ENCODE measurements at regions not wholly inside any gene's neighbourhood (a gene's known extent, or its start where the extent isn't known, plus 50 kb on each side); places are given as distances from the start of the nearest gene placed in this dataset.

GRCh38 chr3:3685721-3686120 lies 113.5 kb upstream of the LRRN1 start:
- no peaks in the 10 kb centered on the region for H3K79me1 ChIP-seq (ENCODE audit: low read depth, low read length)
- no peak overlapping the region for H4K5ac ChIP-seq (ENCODE audit: insufficient read length, low read depth, low read length)
- no peak overlapping the region for H2AK5ac ChIP-seq (ENCODE audit: low read depth, low read length)
- H3K56ac ChIP-seq (replicated peaks; ENCODE audit: insufficient read length, low read depth, low read length): no peak overlapping the region
- H3K4me2 ChIP-seq (ENCODE audit: insufficient read depth in 1 of 2, low read depth in 2 of 2, low read length in 2 of 2): no peak overlapping the region
- H3K23me2 ChIP-seq (ENCODE audit: low read depth, low read length): no peaks in the 10 kb centered on the region
- FAIRE-seq (no peak), DNase-seq (ENCODE audit: low read depth in 1 of 2, low spot score in 2 of 2) (no peak)
- WGBS, 2 experiments (ENCODE audit: extremely low coverage in 1 of 2, insufficient coverage in 1 of 2, insufficient read length in 1 of 2, insufficient replicate concordance in 2 of 2, low coverage in 1 of 2, low lambda C conversion rate in 2 of 2, missing lambda C conversion rate in 1 of 2): 88% methylated on average over 7 of the region's 7 CpGs; no CpG with 5 or more reads in 1 of the 2 experiments
- H3K9me3 ChIP-seq (ENCODE audit: insufficient read depth in 2 of 2, low read depth in 1 of 2, low read length in 1 of 2): 0 out of 4 replicates have a peak, but pooled peaks cover 0 to 6% of the 10 kb centered on the region in 2 experiments
- no peak overlapping the region for H3K4me3 ChIP-seq (ENCODE audit: extremely low read depth in 1 of 4, insufficient read depth in 2 of 4, low read depth in 3 of 4, low read length in 4 of 4)
- H4K91ac ChIP-seq (replicated peaks; ENCODE audit: insufficient read length, low read length): no peak overlapping the region
- H3K36me3 ChIP-seq (ENCODE audit: control insufficient read depth in 2 of 4, insufficient read depth in 4 of 4, low read length in 3 of 4): no peaks in the 10 kb centered on the region
- no peak overlapping the region for H2BK5ac ChIP-seq (ENCODE audit: low read depth, low read length)
- no peak overlapping the region for H3K4ac ChIP-seq (replicated peaks; ENCODE audit: insufficient read length, low read depth, low read length)
- H3K27ac ChIP-seq (ENCODE audit: low read depth, low read length): no peak overlapping the region
- no peaks in the 10 kb centered on the region for H3K27me3 ChIP-seq (replicated peaks in 1 of 4; ENCODE audit: control insufficient read depth in 3 of 4, extremely low read depth in 1 of 4, insufficient read depth in 3 of 4, low read length in 3 of 4)
- H3K23ac ChIP-seq (ENCODE audit: insufficient read length): no peak overlapping the region
- no peak overlapping the region for H3K18ac ChIP-seq (ENCODE audit: extremely low read depth, low read length)
- POLR2A ChIA-PET (ENCODE audit: partially characterized antibody): no interaction called here
- H2BK20ac ChIP-seq (ENCODE audit: low read length): no peak overlapping the region
- no peak overlapping the region for H2AFZ ChIP-seq (ENCODE audit: low read length)
- CTCF ChIA-PET (ENCODE audit: partially characterized antibody): no interaction called here
- no peak overlapping the region for H2BK15ac ChIP-seq (ENCODE audit: low read length)
- H3K9ac ChIP-seq (replicated peaks in 1 of 4; ENCODE audit: extremely low read depth in 1 of 4, low read depth in 3 of 4, low read length in 3 of 4): no peak overlapping the region
- H3K79me2 ChIP-seq (ENCODE audit: control insufficient read depth in 1 of 2, insufficient read depth in 2 of 2, low read length in 2 of 2): no peaks in the 10 kb centered on the region
- TF ChIP-seq PHF8 (conservative IDR thresholded peaks at IDR 0.05; ENCODE audit: low read depth, low read length) (no peak), ATF2 (IDR thresholded peaks at IDR 0.05; ENCODE audit: low read length) (no peak), JUN (IDR thresholded peaks at IDR 0.05; ENCODE audit: low read depth, low read length) (no peak), RXRA (IDR thresholded peaks at IDR 0.05; ENCODE audit: insufficient read depth, low read depth, low read length) (no peak), ZNF274 (IDR thresholded peaks at IDR 0.05; ENCODE audit: borderline replicate concordance, extremely low read depth, low read length) (no peak), SIN3A (conservative IDR thresholded peaks at IDR 0.05 in 1 of 2, IDR thresholded peaks at IDR 0.05 in 1 of 2; ENCODE audit: low read depth in 1 of 2, low read length in 2 of 2) (no peak), CTCF (IDR thresholded peaks at IDR 0.05; ENCODE audit: control extremely low read depth in 1 of 3, insufficient read depth in 1 of 3, low read depth in 1 of 3, low read length in 3 of 3) (no peak), TCF12 (IDR thresholded peaks at IDR 0.05; ENCODE audit: low read depth, low read length) (no peak), SIRT6 (IDR thresholded peaks at IDR 0.05; ENCODE audit: low read length) (no peak), SRF (IDR thresholded peaks at IDR 0.05; ENCODE audit: low read depth, low read length) (no peak), GTF2F1 (IDR thresholded peaks at IDR 0.05; ENCODE audit: borderline replicate concordance, low read depth, low read length) (no peak)
- H2BK120ac ChIP-seq (replicated peaks; ENCODE audit: low read depth, low read length): no peak overlapping the region
- no peak overlapping the region for H4K8ac ChIP-seq (ENCODE audit: extremely low read depth, insufficient read depth, low read length)
- H2BK12ac ChIP-seq (ENCODE audit: low read depth, low read length): no peak overlapping the region
- H3K4me1 ChIP-seq (replicated peaks in 1 of 4; ENCODE audit: control insufficient read depth in 3 of 4, insufficient read depth in 4 of 4, low read length in 3 of 4): no peaks in the 10 kb centered on the region
- no peak overlapping the region for H3K14ac ChIP-seq (ENCODE audit: insufficient read length)
- no peaks in the 10 kb centered on the region for H4K20me1 ChIP-seq (replicated peaks in 1 of 2; ENCODE audit: control insufficient read depth in 1 of 2, insufficient read depth in 2 of 2, low read length in 2 of 2)

All from H1 (cell line).